Neural cell (in vitro differentiated cells): ENCODE measurements at regions not wholly inside any gene's neighbourhood (a gene's known extent, or its start where the extent isn't known, plus 50 kb on each side); places are given as distances from the start of the nearest gene placed in this dataset.

ENCODE experiments used
- H2AFZ ChIP-seq: fragments of 200-600, 300-800 bp; sonication (generic), shearing (Covaris generic); 2 replicates; pipeline ENCODE4 v1.6.0; 2014; ENCODE audit warnings: low read depth, mild to moderate bottlenecking, antibody characterized with exemption, low read length, moderate library complexity
- H3F3A ChIP-seq: fragments of 200-600 bp; shearing (Covaris generic); 2 replicates; pipeline ENCODE4 v1.6.1; 2016; ENCODE audit warnings: mild to moderate bottlenecking, moderate library complexity, mixed read lengths, antibody characterized with exemption, low read length; ENCODE audit not compliant: insufficient read depth, poor library complexity, severe bottlenecking
- H3K27ac ChIP-seq: fragments of 200-600, 300-800 bp; sonication (generic), shearing (Covaris generic); 2 replicates; pipeline ENCODE4 v1.5.1; 2014; ENCODE audit warnings: mild to moderate bottlenecking, low read length, moderate library complexity
- H3K27me3 ChIP-seq: fragments of 300-800, 200-600 bp; sonication (generic), shearing (Covaris generic); 2 replicates; pipeline ENCODE4 v1.6.0; 2014; ENCODE audit warnings: mild to moderate bottlenecking, low read depth, low read length, moderate library complexity; ENCODE audit not compliant: insufficient read depth
- H3K36me3 ChIP-seq: fragments of 300-800, 200-600 bp; sonication (generic), shearing (Covaris generic); 2 replicates; pipeline ENCODE4 v1.5.1; 2014; ENCODE audit warnings: mild to moderate bottlenecking, antibody characterized with exemption, low read length, moderate library complexity; ENCODE audit not compliant: insufficient read depth
- H3K4me2 ChIP-seq: fragments of 300-800, 200-600 bp; sonication (generic), shearing (Covaris generic); 2 replicates; pipeline ENCODE4 v1.6.0; 2014; ENCODE audit warnings: mild to moderate bottlenecking, low read length
- H3K4me3 ChIP-seq: fragments of 300-800, 200-600 bp; sonication (generic), shearing (Covaris generic); 2 replicates; pipeline ENCODE4 v1.5.1; 2014; ENCODE audit warnings: mild to moderate bottlenecking, low read length, moderate library complexity
- H3K79me2 ChIP-seq: fragments of 200-600 bp; shearing (Covaris generic); replicated peaks from 2 replicates; pipeline ENCODE4 v1.6.0; 2014; ENCODE audit warnings: mild to moderate bottlenecking, low read length, moderate library complexity; ENCODE audit not compliant: insufficient read depth
- H3K9ac ChIP-seq: fragments of 300-800, 200-600 bp; sonication (generic), shearing (Covaris generic); 2 replicates; pipeline ENCODE4 v1.6.1; 2016; ENCODE audit warnings: mild to moderate bottlenecking, low read length, mixed read lengths
- H3K9me2 ChIP-seq: fragments of 200-600 bp; shearing (Covaris generic); 2 replicates; pipeline ENCODE4 v1.6.1; 2016; ENCODE audit warnings: mild to moderate bottlenecking, low read length, mixed read lengths; ENCODE audit not compliant: insufficient read depth
- H3K9me3 ChIP-seq: fragments of 200-600, 300-800 bp; sonication (generic), shearing (Covaris generic); 2 replicates; pipeline ENCODE4 v1.6.1; 2016; ENCODE audit warnings: mild to moderate bottlenecking, mixed run types, low read length, moderate library complexity, mixed read lengths
- H4K20me1 ChIP-seq: fragments of 200-600 bp; shearing (Covaris generic); 2 replicates; pipeline ENCODE4 v1.6.1; 2016; ENCODE audit warnings: mild to moderate bottlenecking, mixed run types; ENCODE audit not compliant: insufficient read depth
- EP300 ChIP-seq: fragments of 450-650 bp; conservative IDR thresholded peaks from 2 replicates; pipeline ENCODE4 v1.6.1; 2014; ENCODE audit warnings: antibody characterized with exemption, mild to moderate bottlenecking, moderate library complexity; ENCODE audit not compliant: poor library complexity, severe bottlenecking
- EZH2 ChIP-seq: fragments of 200-600, 300-800 bp; shearing (Covaris generic), sonication (generic); IDR thresholded peaks from 2 replicates; pipeline ENCODE4 v1.6.1; 2014; ENCODE audit warnings: antibody characterized with exemption, low read length, borderline replicate concordance, mild to moderate bottlenecking; ENCODE audit not compliant: insufficient read depth, poor library complexity, severe bottlenecking
- MXI1 ChIP-seq: fragments of 450-650 bp; conservative IDR thresholded peaks from 2 replicates; pipeline ENCODE4 v1.6.1; 2014; ENCODE audit warnings: antibody characterized with exemption, mild to moderate bottlenecking; ENCODE audit not compliant: poor library complexity, severe bottlenecking
- POLR2AphosphoS5 ChIP-seq: IDR thresholded peaks from 2 replicates; pipeline ENCODE4 v1.6.1; 2012
- RAD21 ChIP-seq: fragments of 450-650 bp; conservative IDR thresholded peaks from 2 replicates; pipeline ENCODE4 v1.6.1; 2014; ENCODE audit warnings: antibody characterized with exemption, mild to moderate bottlenecking, moderate library complexity
- SMC3 ChIP-seq: fragments of 450-650 bp; conservative IDR thresholded peaks from 2 replicates; pipeline ENCODE4 v1.6.1; 2014; ENCODE audit warnings: antibody characterized with exemption, mild to moderate bottlenecking, moderate library complexity; ENCODE audit not compliant: poor library complexity
- TAF1 ChIP-seq: IDR thresholded peaks from 2 replicates; pipeline ENCODE4 v1.6.1; 2012; ENCODE audit warnings: low read depth
- TF ChIP-seq, protein P1 (sequence below): fragments of 450-650 bp; IDR thresholded peaks from 2 replicates; pipeline ENCODE4 v1.5.1; 2014; ENCODE audit warnings: antibody characterized with exemption, mild to moderate bottlenecking, moderate library complexity; ENCODE audit not compliant: poor library complexity, severe bottlenecking
- TF ChIP-seq, protein P2 (sequence below): IDR thresholded peaks from 2 replicates; pipeline ENCODE4 v1.6.1; 2012; ENCODE audit warnings: borderline replicate concordance

DNA sequence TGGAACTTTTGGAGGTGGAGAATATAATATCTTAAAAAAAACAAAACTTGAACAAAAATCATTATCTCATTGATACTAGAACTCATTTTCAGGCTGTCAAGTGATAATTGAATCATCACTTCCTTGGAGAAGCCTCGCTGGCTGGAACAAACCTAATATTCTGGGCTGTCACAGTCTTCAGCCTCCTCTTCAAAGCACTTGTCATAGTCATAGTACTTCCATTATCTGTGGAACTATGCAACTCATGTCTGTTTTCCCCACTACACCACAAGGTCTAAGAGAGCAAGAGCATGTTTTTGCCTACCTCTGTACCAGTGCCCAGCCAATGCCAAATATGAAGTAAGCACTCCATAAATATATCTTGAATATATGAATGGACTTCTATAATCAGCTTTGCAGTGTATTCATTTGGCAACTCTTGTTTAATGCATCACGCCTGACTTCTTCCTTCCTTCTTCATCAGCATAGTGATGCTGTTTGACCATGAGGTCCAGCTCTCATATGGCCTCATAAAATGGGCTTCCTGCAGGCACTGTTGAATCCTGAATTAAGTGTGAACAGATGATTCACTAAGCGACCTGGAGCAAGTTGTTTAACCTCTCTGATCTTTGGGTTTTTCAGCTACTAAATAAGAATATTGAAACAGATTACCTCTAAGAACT, 86.6 kb upstream of the SNRK start:
- Histone ChIP-seq H3F3A (peaks cover 5% of the 10 kb centered on the region), H3K27me3 (no peaks in the 10 kb centered on the region), H3K9me2 (no peaks in the 10 kb centered on the region), H3K9me3 (no peaks in the 10 kb centered on the region), H3K4me2 (no peak overlapping the region), H3K9ac (no peak overlapping the region), H3K79me2 (no peaks in the 10 kb centered on the region), H3K4me3 (no peak overlapping the region), H4K20me1 (no peaks in the 10 kb centered on the region), H3K36me3 (no peaks in the 10 kb centered on the region), H2AFZ (no peak overlapping the region), H3K27ac (no peak overlapping the region)
- TF ChIP-seq EP300 (no peak), MXI1 (no peak), POLR2AphosphoS5 (no peak), RAD21 (no peak), EZH2 (no peak), SMC3 (no peak), TAF1 (no peak)
- TF ChIP-seq, protein P1, sequence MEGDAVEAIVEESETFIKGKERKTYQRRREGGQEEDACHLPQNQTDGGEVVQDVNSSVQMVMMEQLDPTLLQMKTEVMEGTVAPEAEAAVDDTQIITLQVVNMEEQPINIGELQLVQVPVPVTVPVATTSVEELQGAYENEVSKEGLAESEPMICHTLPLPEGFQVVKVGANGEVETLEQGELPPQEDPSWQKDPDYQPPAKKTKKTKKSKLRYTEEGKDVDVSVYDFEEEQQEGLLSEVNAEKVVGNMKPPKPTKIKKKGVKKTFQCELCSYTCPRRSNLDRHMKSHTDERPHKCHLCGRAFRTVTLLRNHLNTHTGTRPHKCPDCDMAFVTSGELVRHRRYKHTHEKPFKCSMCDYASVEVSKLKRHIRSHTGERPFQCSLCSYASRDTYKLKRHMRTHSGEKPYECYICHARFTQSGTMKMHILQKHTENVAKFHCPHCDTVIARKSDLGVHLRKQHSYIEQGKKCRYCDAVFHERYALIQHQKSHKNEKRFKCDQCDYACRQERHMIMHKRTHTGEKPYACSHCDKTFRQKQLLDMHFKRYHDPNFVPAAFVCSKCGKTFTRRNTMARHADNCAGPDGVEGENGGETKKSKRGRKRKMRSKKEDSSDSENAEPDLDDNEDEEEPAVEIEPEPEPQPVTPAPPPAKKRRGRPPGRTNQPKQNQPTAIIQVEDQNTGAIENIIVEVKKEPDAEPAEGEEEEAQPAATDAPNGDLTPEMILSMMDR: no peak
- TF ChIP-seq, protein P2, sequence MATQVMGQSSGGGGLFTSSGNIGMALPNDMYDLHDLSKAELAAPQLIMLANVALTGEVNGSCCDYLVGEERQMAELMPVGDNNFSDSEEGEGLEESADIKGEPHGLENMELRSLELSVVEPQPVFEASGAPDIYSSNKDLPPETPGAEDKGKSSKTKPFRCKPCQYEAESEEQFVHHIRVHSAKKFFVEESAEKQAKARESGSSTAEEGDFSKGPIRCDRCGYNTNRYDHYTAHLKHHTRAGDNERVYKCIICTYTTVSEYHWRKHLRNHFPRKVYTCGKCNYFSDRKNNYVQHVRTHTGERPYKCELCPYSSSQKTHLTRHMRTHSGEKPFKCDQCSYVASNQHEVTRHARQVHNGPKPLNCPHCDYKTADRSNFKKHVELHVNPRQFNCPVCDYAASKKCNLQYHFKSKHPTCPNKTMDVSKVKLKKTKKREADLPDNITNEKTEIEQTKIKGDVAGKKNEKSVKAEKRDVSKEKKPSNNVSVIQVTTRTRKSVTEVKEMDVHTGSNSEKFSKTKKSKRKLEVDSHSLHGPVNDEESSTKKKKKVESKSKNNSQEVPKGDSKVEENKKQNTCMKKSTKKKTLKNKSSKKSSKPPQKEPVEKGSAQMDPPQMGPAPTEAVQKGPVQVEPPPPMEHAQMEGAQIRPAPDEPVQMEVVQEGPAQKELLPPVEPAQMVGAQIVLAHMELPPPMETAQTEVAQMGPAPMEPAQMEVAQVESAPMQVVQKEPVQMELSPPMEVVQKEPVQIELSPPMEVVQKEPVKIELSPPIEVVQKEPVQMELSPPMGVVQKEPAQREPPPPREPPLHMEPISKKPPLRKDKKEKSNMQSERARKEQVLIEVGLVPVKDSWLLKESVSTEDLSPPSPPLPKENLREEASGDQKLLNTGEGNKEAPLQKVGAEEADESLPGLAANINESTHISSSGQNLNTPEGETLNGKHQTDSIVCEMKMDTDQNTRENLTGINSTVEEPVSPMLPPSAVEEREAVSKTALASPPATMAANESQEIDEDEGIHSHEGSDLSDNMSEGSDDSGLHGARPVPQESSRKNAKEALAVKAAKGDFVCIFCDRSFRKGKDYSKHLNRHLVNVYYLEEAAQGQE: no peak

DNA sequence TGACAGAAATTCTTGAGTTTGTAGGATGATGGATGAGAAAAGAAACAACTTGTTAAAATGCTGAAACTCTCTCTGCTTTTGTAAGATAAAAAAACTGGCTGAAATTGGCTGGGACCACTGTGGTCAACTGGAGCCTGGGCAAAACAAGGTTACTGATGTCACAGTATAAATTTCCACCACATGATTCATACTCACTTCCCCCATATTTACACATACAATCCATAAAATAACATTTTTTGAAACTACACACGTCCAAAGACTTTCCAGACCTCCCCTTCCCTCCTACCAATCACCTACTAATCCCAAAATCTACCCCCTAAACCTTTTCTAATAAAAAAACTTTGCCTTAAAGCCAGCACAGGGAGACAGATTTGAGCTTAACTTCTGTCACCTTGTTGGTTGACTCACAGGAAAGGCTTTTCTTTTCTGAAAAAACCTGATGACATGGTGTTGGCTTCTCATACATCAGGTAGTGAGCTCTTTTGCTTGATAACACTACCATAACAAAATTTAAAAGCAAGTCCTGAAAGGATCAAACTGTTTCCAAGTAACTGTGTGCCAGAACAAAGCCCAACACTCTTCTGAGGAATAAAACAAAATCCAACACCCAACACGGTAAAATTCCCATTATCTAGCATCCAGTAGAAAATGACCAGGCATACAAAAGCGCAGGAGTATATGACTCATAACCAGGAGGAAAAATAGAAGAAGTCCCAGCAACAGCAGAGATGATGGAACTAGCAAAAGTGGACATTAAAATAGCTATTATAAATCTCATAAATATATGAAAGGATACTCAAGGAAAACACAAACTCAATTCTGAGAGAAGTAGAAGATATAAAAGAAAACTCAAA, 87.3 kb upstream of the SNRK start:
- no peak overlapping the region for H3K4me3 ChIP-seq
- no peaks in the 10 kb centered on the region for H4K20me1 ChIP-seq
- peaks cover 5% of the 10 kb centered on the region for H3F3A ChIP-seq
- no peaks in the 10 kb centered on the region for H3K36me3 ChIP-seq
- H2AFZ ChIP-seq: no peak overlapping the region
- H3K9me2 ChIP-seq: no peaks in the 10 kb centered on the region
- H3K9ac ChIP-seq: no peak overlapping the region
- H3K79me2 ChIP-seq: no peaks in the 10 kb centered on the region
- H3K9me3 ChIP-seq: no peaks in the 10 kb centered on the region
- TF ChIP-seq, protein P1: no peak
- no peak for TF ChIP-seq TAF1
- TF ChIP-seq MXI1: no peak
- no peak for TF ChIP-seq SMC3
- TF ChIP-seq EZH2: no peak
- no peak for TF ChIP-seq RAD21
- TF ChIP-seq, protein P2: no peak
- no peak for TF ChIP-seq POLR2AphosphoS5
- no peak for TF ChIP-seq EP300
- no peaks in the 10 kb centered on the region for H3K27me3 ChIP-seq
- H3K4me2 ChIP-seq: no peak overlapping the region
- H3K27ac ChIP-seq: no peak overlapping the region
